ENCODE measurements at regions not wholly inside any gene's neighbourhood (a gene's known extent, or its start where the extent isn't known, plus 50 kb on each side); places are given as distances from the start of the nearest gene placed in this dataset.

DNA sequence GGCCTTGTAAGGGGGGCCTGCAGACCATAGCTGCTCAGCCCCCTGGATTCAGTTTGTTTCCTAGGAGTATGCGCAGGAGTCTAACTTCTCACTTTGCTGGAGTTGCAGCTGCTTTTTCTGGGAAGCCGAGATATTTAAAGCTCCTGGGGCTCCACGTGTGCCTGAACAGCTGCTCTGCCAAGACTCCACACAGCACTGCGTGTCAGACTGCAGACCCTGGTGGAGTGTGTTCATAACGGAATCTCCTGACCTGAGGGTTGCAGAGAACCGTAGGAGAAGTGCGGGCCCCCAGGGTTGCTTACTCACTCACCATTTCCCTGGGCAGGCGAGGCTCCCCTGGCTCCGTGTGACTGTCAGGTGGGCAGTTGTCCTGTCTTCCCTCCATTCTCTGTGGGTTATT lies 474.3 kb upstream of the TMPRSS15 start:
- DNase-seq (ENCODE audit: low read depth, low spot score) (no peak), ATAC-seq (no peak)
- in situ Hi-C loops (cut with HindIII; ENCODE audit: low pct_unique_long_range_greater_than_20kb, low sequenced_read_pairs) = no loop called here
- TF ChIP-seq TCF7L2 (IDR thresholded peaks at IDR 0.05; ENCODE audit: low read depth, low read length) (no peak), CTCF (IDR thresholded peaks at IDR 0.05) (no peak), SIN3A (IDR thresholded peaks at IDR 0.05; ENCODE audit: borderline replicate concordance, insufficient read depth, low read depth, low read length) (no peak), POLR2AphosphoS5 (IDR thresholded peaks at IDR 0.05; ENCODE audit: low read depth, low read length) (no peak)
- TF ChIP-seq, protein P1, sequence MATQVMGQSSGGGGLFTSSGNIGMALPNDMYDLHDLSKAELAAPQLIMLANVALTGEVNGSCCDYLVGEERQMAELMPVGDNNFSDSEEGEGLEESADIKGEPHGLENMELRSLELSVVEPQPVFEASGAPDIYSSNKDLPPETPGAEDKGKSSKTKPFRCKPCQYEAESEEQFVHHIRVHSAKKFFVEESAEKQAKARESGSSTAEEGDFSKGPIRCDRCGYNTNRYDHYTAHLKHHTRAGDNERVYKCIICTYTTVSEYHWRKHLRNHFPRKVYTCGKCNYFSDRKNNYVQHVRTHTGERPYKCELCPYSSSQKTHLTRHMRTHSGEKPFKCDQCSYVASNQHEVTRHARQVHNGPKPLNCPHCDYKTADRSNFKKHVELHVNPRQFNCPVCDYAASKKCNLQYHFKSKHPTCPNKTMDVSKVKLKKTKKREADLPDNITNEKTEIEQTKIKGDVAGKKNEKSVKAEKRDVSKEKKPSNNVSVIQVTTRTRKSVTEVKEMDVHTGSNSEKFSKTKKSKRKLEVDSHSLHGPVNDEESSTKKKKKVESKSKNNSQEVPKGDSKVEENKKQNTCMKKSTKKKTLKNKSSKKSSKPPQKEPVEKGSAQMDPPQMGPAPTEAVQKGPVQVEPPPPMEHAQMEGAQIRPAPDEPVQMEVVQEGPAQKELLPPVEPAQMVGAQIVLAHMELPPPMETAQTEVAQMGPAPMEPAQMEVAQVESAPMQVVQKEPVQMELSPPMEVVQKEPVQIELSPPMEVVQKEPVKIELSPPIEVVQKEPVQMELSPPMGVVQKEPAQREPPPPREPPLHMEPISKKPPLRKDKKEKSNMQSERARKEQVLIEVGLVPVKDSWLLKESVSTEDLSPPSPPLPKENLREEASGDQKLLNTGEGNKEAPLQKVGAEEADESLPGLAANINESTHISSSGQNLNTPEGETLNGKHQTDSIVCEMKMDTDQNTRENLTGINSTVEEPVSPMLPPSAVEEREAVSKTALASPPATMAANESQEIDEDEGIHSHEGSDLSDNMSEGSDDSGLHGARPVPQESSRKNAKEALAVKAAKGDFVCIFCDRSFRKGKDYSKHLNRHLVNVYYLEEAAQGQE (IDR thresholded peaks at IDR 0.05; ENCODE audit: insufficient read depth in 1 of 2, low read depth in 2 of 2, low read length in 1 of 2) = no peak
- Histone ChIP-seq H3K4me1 (ENCODE audit: control insufficient read depth, insufficient read depth, low read length) (no peaks in the 10 kb centered on the region), H3K27ac (ENCODE audit: low read length) (no peak overlapping the region), H3K27me3 (ENCODE audit: control insufficient read depth, insufficient read depth, low read length) (no peaks in the 10 kb centered on the region), H3K4me3 (ENCODE audit: low read depth in 2 of 2, low read length in 2 of 2) (no peak overlapping the region), H3K9me3 (ENCODE audit: control insufficient read depth, insufficient read depth, low read depth, low read length) (no peaks in the 10 kb centered on the region; the same call in 1 of the 2 replicates), H3K36me3 (ENCODE audit: control insufficient read depth, insufficient read depth, low read length) (no peaks in the 10 kb centered on the region)
- no TSS peak for BruUV-seq (replicated peaks)
- CTCF ChIA-PET = no interaction called here
- POLR2A ChIA-PET = no interaction called here
- intact Hi-C loops (cut with micrococcal nuclease; ENCODE audit: unreplicated experiment) = no loop called here

DNA sequence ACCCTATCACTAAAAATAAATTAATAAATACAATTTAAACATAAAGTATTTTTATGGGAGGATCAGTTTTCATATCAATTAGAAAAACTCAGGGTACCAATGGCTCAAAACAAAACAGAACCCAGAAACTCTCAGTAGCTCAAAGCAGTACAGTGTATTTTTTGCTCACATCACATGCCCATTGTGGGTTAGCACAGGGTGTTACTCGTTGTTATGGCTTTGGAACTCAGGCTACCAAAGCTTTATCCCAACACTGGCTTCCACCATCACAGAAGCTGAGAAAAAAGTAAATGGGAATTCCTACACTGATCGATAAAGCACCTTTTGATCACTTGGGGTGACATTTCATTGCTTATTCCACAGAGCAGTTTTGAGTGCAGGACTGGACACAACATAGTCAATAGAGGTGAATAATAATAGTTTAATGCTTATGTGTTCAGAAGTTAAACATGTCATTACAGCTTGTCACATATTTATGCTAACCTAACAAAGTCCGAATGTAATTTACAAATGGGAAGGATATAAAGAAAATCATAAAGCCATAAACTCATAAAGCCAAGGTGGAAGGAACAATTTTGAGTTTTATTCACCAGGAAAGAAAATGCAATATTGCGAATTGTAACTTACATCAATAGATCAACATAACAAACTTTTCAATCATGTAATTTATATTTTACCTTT lies 484.5 kb upstream of the TMPRSS15 start:
- no peak for TF ChIP-seq SIN3A (IDR thresholded peaks at IDR 0.05; ENCODE audit: borderline replicate concordance, insufficient read depth, low read depth, low read length)
- no peak for TF ChIP-seq TCF7L2 (IDR thresholded peaks at IDR 0.05; ENCODE audit: low read depth, low read length)
- no peak for DNase-seq (ENCODE audit: low read depth, low spot score)
- Histone ChIP-seq H3K4me3 (ENCODE audit: low read depth in 2 of 2, low read length in 2 of 2) (no peak overlapping the region), H3K27ac (ENCODE audit: low read length) (no peak overlapping the region), H3K27me3 (ENCODE audit: control insufficient read depth, insufficient read depth, low read length) (no peaks in the 10 kb centered on the region), H3K36me3 (ENCODE audit: control insufficient read depth, insufficient read depth, low read length) (no peaks in the 10 kb centered on the region), H3K9me3 (ENCODE audit: control insufficient read depth, insufficient read depth, low read depth, low read length) (no peaks in the 10 kb centered on the region), H3K4me1 (ENCODE audit: control insufficient read depth, insufficient read depth, low read length) (no peaks in the 10 kb centered on the region)
- ATAC-seq = no peak
- ChIA-PET POLR2A (no interaction called here), CTCF (no interaction called here)
- in situ Hi-C loops (cut with HindIII; ENCODE audit: low pct_unique_long_range_greater_than_20kb, low sequenced_read_pairs) = no loop called here
- intact Hi-C loops (cut with micrococcal nuclease; ENCODE audit: unreplicated experiment) = no loop called here
- BruUV-seq (replicated peaks) = no TSS peak

DNA sequence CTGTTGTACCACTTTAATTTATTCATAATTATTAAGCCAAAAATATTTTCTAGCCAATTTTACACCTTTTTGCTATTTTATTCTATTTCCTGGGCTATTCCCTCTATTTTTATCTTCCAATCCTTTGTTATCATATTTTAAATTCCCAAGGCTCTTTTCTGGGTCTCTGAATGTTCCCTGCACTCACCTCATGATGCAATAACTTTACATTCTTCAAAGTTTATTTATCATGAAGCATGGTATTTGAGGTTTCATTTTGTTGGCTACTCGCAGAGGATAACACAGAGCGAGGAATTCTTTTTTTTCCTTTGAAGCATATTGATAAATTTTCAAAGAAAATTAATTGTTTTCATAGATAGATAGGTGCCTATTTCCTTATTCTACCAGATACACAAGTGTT lies 489.8 kb upstream of the TMPRSS15 start:
- DNase-seq (ENCODE audit: low read depth, low spot score) (no peak), ATAC-seq (no peak)
- ChIA-PET CTCF (no interaction called here), POLR2A (no interaction called here)
- no peak overlapping the region for H3K27ac ChIP-seq (ENCODE audit: low read length)
- intact Hi-C loops (cut with micrococcal nuclease; ENCODE audit: unreplicated experiment) = no loop called here
- H3K27me3 ChIP-seq (ENCODE audit: control insufficient read depth, insufficient read depth, low read length) = no peaks in the 10 kb centered on the region
- no peaks in the 10 kb centered on the region for H3K4me1 ChIP-seq (ENCODE audit: control insufficient read depth, insufficient read depth, low read length)
- TF ChIP-seq CTCF (IDR thresholded peaks at IDR 0.05) = no peak
- no peak for TF ChIP-seq TCF7L2 (IDR thresholded peaks at IDR 0.05; ENCODE audit: low read depth, low read length)
- no peak for TF ChIP-seq POLR2AphosphoS5 (IDR thresholded peaks at IDR 0.05; ENCODE audit: low read depth, low read length)
- TF ChIP-seq SIN3A (IDR thresholded peaks at IDR 0.05; ENCODE audit: borderline replicate concordance, insufficient read depth, low read depth, low read length) = no peak
- TF ChIP-seq, protein P1 (IDR thresholded peaks at IDR 0.05; ENCODE audit: insufficient read depth in 1 of 2, low read depth in 2 of 2, low read length in 1 of 2) = no peak
- H3K36me3 ChIP-seq (ENCODE audit: control insufficient read depth, insufficient read depth, low read length) = no peaks in the 10 kb centered on the region
- no TSS peak for BruUV-seq (replicated peaks)
- H3K4me3 ChIP-seq (ENCODE audit: low read depth in 2 of 2, low read length in 2 of 2) = no peak overlapping the region
- no peaks in the 10 kb centered on the region for H3K9me3 ChIP-seq (ENCODE audit: control insufficient read depth, insufficient read depth, low read depth, low read length)
- in situ Hi-C loops (cut with HindIII; ENCODE audit: low pct_unique_long_range_greater_than_20kb, low sequenced_read_pairs) = no loop called here
